ENCODE measurements at regions not wholly inside any gene's neighbourhood (a gene's known extent, or its start where the extent isn't known, plus 50 kb on each side); places are given as distances from the start of the nearest gene placed in this dataset.

- no peak overlapping the region for H3K9ac ChIP-seq (ENCODE audit: low read length)
- no peaks in the 10 kb centered on the region for H3K27me3 ChIP-seq (ENCODE audit: low read depth, low read length)
- H3K4me1 ChIP-seq (ENCODE audit: low read length): no peaks in the 10 kb centered on the region
- H3K79me2 ChIP-seq (ENCODE audit: low read length): no peaks in the 10 kb centered on the region
- no peak overlapping the region for H3K4me2 ChIP-seq (ENCODE audit: low read length)
- no peak overlapping the region for H3K4me3 ChIP-seq (ENCODE audit: low read length)
- no peak overlapping the region for H3K27ac ChIP-seq (ENCODE audit: low read length)
- H3K36me3 ChIP-seq (replicated peaks; ENCODE audit: low read depth, low read length): no peaks in the 10 kb centered on the region
- no peaks in the 10 kb centered on the region for H4K20me1 ChIP-seq (ENCODE audit: insufficient read depth, low read length)
- no peaks in the 10 kb centered on the region for H3K9me3 ChIP-seq (ENCODE audit: insufficient read depth, low read length)
- no peak overlapping the region for H2AFZ ChIP-seq (ENCODE audit: low read depth, low read length)
- TF ChIP-seq EZH2phosphoT487 (IDR thresholded peaks at IDR 0.05; ENCODE audit: low read depth) (no peak), CTCF (IDR thresholded peaks at IDR 0.05; ENCODE audit: low read depth, low read length) (no peak)
Measured at GRCh38 chr12:39036105-39036504, 130.7 kb upstream of the CPNE8 start.

DNA sequence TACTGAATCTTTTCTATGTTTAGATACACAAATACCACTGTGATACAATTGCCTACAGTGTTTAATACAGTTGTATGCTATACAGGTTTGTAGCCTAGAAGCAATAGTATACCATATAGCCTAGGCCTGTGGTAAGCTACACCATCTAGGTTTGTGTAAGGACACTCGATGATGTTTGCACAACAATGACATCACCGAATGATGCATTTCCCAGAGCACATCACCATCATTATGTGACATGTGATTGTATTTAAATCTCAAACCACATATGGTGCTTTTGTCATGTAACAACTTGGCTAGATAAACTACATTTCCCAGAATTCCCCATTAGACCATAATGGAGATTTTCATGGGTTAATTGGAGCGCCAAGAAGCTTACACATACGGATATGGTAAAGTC, 128.4 kb upstream of the CPNE8 start:
- Histone ChIP-seq H2AFZ (ENCODE audit: low read depth, low read length) (no peak overlapping the region), H3K9ac (ENCODE audit: low read length) (no peak overlapping the region), H3K27ac (ENCODE audit: low read length) (no peak overlapping the region), H3K27me3 (ENCODE audit: low read depth, low read length) (no peaks in the 10 kb centered on the region), H3K79me2 (ENCODE audit: low read length) (no peaks in the 10 kb centered on the region), H3K4me2 (ENCODE audit: low read length) (no peak overlapping the region), H3K36me3 (replicated peaks; ENCODE audit: low read depth, low read length) (no peaks in the 10 kb centered on the region), H3K9me3 (ENCODE audit: insufficient read depth, low read length) (no peaks in the 10 kb centered on the region), H3K4me1 (ENCODE audit: low read length) (no peaks in the 10 kb centered on the region), H3K4me3 (ENCODE audit: low read length) (no peak overlapping the region), H4K20me1 (ENCODE audit: insufficient read depth, low read length) (no peaks in the 10 kb centered on the region)
- TF ChIP-seq EZH2phosphoT487 (IDR thresholded peaks at IDR 0.05; ENCODE audit: low read depth) (no peak), CTCF (IDR thresholded peaks at IDR 0.05; ENCODE audit: low read depth, low read length) (no peak)

DNA sequence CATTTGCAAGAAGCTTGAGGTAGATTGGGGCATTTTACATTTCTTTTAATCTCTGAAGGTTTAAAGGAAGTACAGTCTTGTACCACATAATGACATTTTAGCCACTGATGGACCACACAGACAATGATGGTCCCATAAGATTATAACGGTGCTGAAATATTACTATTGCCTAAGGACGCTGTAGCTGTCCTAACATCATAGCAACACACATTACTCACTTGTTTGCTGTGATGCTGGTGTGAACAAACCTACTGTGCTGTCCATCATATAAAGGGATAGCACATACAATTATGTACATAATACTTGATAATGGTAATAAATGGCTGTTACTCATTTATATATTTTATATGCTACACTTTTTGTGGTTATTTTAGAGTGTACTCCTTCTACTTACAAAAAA, 127.1 kb upstream of the CPNE8 start:
- Histone ChIP-seq H3K36me3 (replicated peaks; ENCODE audit: low read depth, low read length) (no peaks in the 10 kb centered on the region), H3K79me2 (ENCODE audit: low read length) (no peaks in the 10 kb centered on the region), H3K27ac (ENCODE audit: low read length) (no peak overlapping the region), H3K4me2 (ENCODE audit: low read length) (no peak overlapping the region), H2AFZ (ENCODE audit: low read depth, low read length) (no peak overlapping the region), H3K4me1 (ENCODE audit: low read length) (no peaks in the 10 kb centered on the region), H3K4me3 (ENCODE audit: low read length) (no peak overlapping the region), H3K9me3 (ENCODE audit: insufficient read depth, low read length) (no peaks in the 10 kb centered on the region), H3K9ac (ENCODE audit: low read length) (no peak overlapping the region), H4K20me1 (ENCODE audit: insufficient read depth, low read length) (no peaks in the 10 kb centered on the region), H3K27me3 (ENCODE audit: low read depth, low read length) (no peaks in the 10 kb centered on the region)
- TF ChIP-seq EZH2phosphoT487 (IDR thresholded peaks at IDR 0.05; ENCODE audit: low read depth) (no peak), CTCF (IDR thresholded peaks at IDR 0.05; ENCODE audit: low read depth, low read length) (no peak)

DNA sequence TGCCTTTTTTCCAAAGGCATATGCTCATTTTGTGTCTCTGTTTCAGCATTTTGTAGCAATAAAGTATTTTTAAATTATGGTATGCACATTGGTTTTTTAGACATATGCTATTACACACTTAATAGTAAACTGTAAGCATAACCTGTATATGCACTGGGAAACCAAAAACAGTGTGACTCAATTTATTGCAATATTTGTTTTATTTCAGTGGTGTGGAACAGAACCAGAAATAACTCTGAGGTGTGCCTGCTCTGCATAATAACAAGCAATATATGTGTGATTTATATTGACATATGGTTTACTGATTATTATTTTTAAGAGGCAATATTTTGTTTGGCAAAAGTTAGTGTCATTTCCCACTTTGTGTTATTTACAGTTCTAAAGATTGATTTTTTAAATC, 126.6 kb upstream of the CPNE8 start:
- Histone ChIP-seq H4K20me1 (ENCODE audit: insufficient read depth, low read length) (no peaks in the 10 kb centered on the region), H3K27ac (ENCODE audit: low read length) (no peak overlapping the region), H3K4me3 (ENCODE audit: low read length) (no peak overlapping the region), H3K4me2 (ENCODE audit: low read length) (no peak overlapping the region), H3K27me3 (ENCODE audit: low read depth, low read length) (no peaks in the 10 kb centered on the region), H2AFZ (ENCODE audit: low read depth, low read length) (no peak overlapping the region), H3K4me1 (ENCODE audit: low read length) (no peaks in the 10 kb centered on the region), H3K9me3 (ENCODE audit: insufficient read depth, low read length) (no peaks in the 10 kb centered on the region), H3K36me3 (replicated peaks; ENCODE audit: low read depth, low read length) (no peaks in the 10 kb centered on the region), H3K9ac (ENCODE audit: low read length) (no peak overlapping the region), H3K79me2 (ENCODE audit: low read length) (no peaks in the 10 kb centered on the region)
- TF ChIP-seq EZH2phosphoT487 (IDR thresholded peaks at IDR 0.05; ENCODE audit: low read depth): no peak
- no peak for TF ChIP-seq CTCF (IDR thresholded peaks at IDR 0.05; ENCODE audit: low read depth, low read length)

Measured in OCI-LY3 (cell line).